ENCODE measurements at regions not wholly inside any gene's neighbourhood (a gene's known extent, or its start where the extent isn't known, plus 50 kb on each side); places are given as distances from the start of the nearest gene placed in this dataset.

DNA sequence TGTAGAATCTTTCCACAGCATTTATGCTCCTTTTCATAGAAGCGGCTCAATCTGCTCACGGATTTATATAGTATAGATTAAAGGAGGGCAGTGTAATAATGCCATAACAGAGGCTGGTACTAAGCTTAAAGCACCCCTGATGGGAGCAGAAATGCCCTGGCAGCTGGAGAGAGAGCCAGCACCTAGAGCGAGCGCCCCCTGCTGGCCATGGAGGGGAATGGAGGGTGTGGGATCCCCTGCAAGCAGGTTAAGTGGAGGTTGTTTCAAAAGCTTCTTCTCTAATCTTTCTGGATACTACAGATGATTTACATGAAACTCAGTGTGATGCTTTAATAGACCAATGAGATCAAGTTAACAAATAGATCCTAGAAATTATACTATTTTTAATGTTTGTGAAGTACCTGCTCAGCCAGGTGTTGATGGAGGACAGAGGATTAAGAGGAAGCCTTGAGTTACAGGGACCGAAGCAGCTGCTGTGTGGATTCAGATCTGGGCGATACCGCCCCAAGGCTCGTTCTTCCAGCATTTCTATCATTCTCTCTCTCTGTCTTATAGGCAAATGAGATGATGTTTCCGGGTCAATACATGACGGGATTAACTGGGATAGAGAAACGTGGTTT is 1519.3 kb upstream of the TMEM132C start:
- Histone ChIP-seq H3K36me3 (ENCODE audit: control insufficient read depth in 2 of 2, insufficient read depth in 2 of 2, low read length in 2 of 2) (no peaks in the 10 kb centered on the region), H3K9ac (ENCODE audit: low read depth in 1 of 2, low read length in 2 of 2) (no peak overlapping the region), H3K4me3 (ENCODE audit: low read length in 2 of 2) (no peak overlapping the region), H3K27me3 (ENCODE audit: control insufficient read depth in 2 of 2, insufficient read depth in 2 of 2, low read length in 2 of 2) (no peaks in the 10 kb centered on the region), H3K9me3 (ENCODE audit: control insufficient read depth in 2 of 2, low read length in 2 of 2) (no peaks in the 10 kb centered on the region), H3K27ac (ENCODE audit: low read depth in 2 of 2, low read length in 2 of 2) (no peak overlapping the region), H3K4me1 (ENCODE audit: control insufficient read depth in 2 of 2, insufficient read depth in 2 of 2, low read length in 2 of 2) (no peaks in the 10 kb centered on the region)

DNA sequence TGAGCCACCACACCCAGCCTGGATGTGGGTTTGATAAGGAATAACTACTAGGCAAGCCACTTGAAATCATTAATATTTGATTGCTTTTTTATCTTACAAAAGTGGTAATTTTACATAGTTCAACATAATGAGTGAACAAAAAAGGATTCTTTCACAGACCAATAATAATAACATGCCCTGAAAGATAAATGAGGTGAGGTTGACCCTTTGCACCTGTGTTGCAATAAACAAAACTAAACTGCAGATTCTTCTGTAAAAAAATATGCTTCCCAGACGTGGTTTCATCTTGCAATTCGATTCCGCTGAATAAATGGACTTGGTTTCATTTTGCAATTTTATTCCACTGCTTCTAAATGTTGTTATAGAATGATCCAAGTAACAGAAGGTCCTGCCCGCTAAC is 1514.9 kb upstream of the TMEM132C start:
- H3K27ac ChIP-seq (ENCODE audit: low read depth in 2 of 2, low read length in 2 of 2) = no peak overlapping the region
- H3K36me3 ChIP-seq (ENCODE audit: control insufficient read depth in 2 of 2, insufficient read depth in 2 of 2, low read length in 2 of 2) = no peaks in the 10 kb centered on the region
- no peaks in the 10 kb centered on the region for H3K9me3 ChIP-seq (ENCODE audit: control insufficient read depth in 2 of 2, low read length in 2 of 2)
- H3K27me3 ChIP-seq (ENCODE audit: control insufficient read depth in 2 of 2, insufficient read depth in 2 of 2, low read length in 2 of 2) = no peaks in the 10 kb centered on the region
- no peak overlapping the region for H3K4me3 ChIP-seq (ENCODE audit: low read length in 2 of 2)
- H3K9ac ChIP-seq (ENCODE audit: low read depth in 1 of 2, low read length in 2 of 2) = no peak overlapping the region
- H3K4me1 ChIP-seq (ENCODE audit: control insufficient read depth in 2 of 2, insufficient read depth in 2 of 2, low read length in 2 of 2) = no peaks in the 10 kb centered on the region

DNA sequence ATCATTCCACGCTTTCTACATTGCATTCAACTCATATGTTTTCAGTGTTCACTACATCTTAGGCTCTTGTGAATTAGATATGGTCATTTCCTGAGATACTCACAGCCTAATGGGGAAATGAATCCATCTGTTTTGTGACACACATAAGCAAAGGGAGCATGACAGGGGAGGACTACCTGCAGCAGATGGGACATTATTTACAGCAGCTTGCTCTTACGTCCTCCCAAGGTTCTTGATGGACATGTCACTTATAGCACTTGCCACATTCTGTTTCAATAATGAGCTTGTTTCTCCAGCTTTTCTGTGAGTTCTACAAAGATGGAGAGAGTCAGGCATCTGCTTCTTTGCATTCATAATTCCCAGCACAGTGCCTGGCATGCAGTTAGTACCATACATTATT is 1509.6 kb upstream of the TMEM132C start:
- H3K4me1 ChIP-seq (ENCODE audit: control insufficient read depth in 2 of 2, insufficient read depth in 2 of 2, low read length in 2 of 2) = no peaks in the 10 kb centered on the region

DNA sequence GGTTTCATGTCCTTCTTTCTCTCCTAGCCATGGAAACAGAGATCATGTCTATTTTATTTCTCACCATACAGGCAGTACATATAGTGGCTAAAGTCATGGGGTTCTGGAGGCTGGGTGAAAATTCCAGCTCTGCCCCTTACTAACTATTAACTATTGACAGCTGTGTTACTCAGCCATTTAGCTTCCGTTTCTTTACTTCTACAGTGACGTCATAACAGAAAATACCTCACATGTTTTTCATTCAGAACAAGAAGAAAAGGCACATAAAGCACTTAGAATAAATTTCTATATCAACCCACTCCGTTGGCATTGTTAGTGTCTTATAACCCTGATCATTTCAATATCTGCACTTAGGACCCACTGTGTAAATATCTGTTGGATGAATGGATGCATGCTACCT is 1506.9 kb upstream of the TMEM132C start:
- peaks cover 3 to 10% of the 10 kb centered on the region in 2 donors for H3K9me3 ChIP-seq (ENCODE audit: control insufficient read depth in 2 of 2, low read length in 2 of 2)
- no peak overlapping the region for H3K9ac ChIP-seq (ENCODE audit: low read depth in 1 of 2, low read length in 2 of 2)
- no peak overlapping the region for H3K27ac ChIP-seq (ENCODE audit: low read depth in 2 of 2, low read length in 2 of 2)
- H3K27me3 ChIP-seq (ENCODE audit: control insufficient read depth in 2 of 2, insufficient read depth in 2 of 2, low read length in 2 of 2) = no peaks in the 10 kb centered on the region
- no peaks in the 10 kb centered on the region for H3K4me1 ChIP-seq (ENCODE audit: control insufficient read depth in 2 of 2, insufficient read depth in 2 of 2, low read length in 2 of 2)
- H3K36me3 ChIP-seq (ENCODE audit: control insufficient read depth in 2 of 2, insufficient read depth in 2 of 2, low read length in 2 of 2) = no peaks in the 10 kb centered on the region
- no peak overlapping the region for H3K4me3 ChIP-seq (ENCODE audit: low read length in 2 of 2)

More for the DNA sequence above, 1509.6 kb upstream of the TMEM132C start:
- no peaks in the 10 kb centered on the region for H3K36me3 ChIP-seq (ENCODE audit: control insufficient read depth in 2 of 2, insufficient read depth in 2 of 2, low read length in 2 of 2)
- no peaks in the 10 kb centered on the region for H3K9me3 ChIP-seq (ENCODE audit: control insufficient read depth in 2 of 2, low read length in 2 of 2)
- no peak overlapping the region for H3K4me3 ChIP-seq (ENCODE audit: low read length in 2 of 2)
- H3K9ac ChIP-seq (ENCODE audit: low read depth in 1 of 2, low read length in 2 of 2) = no peak overlapping the region
- no peaks in the 10 kb centered on the region for H3K27me3 ChIP-seq (ENCODE audit: control insufficient read depth in 2 of 2, insufficient read depth in 2 of 2, low read length in 2 of 2)
- H3K27ac ChIP-seq (ENCODE audit: low read depth in 2 of 2, low read length in 2 of 2) = no peak overlapping the region

DNA sequence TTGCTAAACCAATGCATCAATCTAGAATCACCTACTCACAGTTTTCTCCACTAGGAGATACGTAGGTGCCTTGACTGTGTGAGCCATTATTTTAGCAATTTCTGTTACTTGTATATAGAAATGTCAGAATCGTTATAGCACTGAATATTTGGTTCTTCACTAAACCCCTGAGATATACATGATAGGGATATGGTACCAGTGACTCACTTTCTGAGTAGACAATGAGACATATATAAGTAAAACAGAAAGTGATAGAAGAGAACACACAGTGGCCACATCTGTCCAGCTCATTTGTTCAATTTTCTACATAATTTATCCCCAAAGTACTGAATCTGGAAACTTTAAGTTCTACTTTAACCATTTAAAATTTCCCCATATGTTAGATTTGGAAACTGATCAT is 1505.5 kb upstream of the TMEM132C start:
- no peaks in the 10 kb centered on the region for H3K4me1 ChIP-seq (ENCODE audit: control insufficient read depth in 2 of 2, insufficient read depth in 2 of 2, low read length in 2 of 2)
- H3K36me3 ChIP-seq (ENCODE audit: control insufficient read depth in 2 of 2, insufficient read depth in 2 of 2, low read length in 2 of 2) = no peaks in the 10 kb centered on the region
- H3K27ac ChIP-seq (ENCODE audit: low read depth in 2 of 2, low read length in 2 of 2) = no peak overlapping the region
- peaks cover 3 to 10% of the 10 kb centered on the region in 2 donors for H3K9me3 ChIP-seq (ENCODE audit: control insufficient read depth in 2 of 2, low read length in 2 of 2)
- no peaks in the 10 kb centered on the region for H3K27me3 ChIP-seq (ENCODE audit: control insufficient read depth in 2 of 2, insufficient read depth in 2 of 2, low read length in 2 of 2)
- no peak overlapping the region for H3K9ac ChIP-seq (ENCODE audit: low read depth in 1 of 2, low read length in 2 of 2)
- no peak overlapping the region for H3K4me3 ChIP-seq (ENCODE audit: low read length in 2 of 2)

DNA sequence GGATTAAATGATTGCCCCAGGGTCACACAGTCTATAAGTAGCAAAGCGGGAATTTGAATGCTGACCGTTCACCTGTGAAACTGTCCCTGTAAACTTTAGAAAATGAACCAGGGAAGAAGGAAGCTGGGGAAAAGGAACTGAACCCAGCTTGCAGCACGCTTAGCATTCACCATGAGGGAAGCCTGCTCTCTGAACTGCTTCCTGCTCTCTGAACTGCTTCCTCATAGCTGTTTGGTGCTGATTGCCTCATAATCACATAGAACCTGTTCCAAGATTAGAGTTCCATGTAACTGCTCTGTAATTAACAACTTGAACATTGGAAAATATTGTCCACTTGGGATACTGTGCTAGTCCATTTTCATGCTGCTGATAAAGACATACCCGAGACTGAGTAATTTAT is 1504.8 kb upstream of the TMEM132C start:
- Histone ChIP-seq H3K4me1 (ENCODE audit: control insufficient read depth in 2 of 2, insufficient read depth in 2 of 2, low read length in 2 of 2) (no peaks in the 10 kb centered on the region), H3K27ac (ENCODE audit: low read depth in 2 of 2, low read length in 2 of 2) (no peak overlapping the region), H3K27me3 (ENCODE audit: control insufficient read depth in 2 of 2, insufficient read depth in 2 of 2, low read length in 2 of 2) (no peaks in the 10 kb centered on the region), H3K36me3 (ENCODE audit: control insufficient read depth in 2 of 2, insufficient read depth in 2 of 2, low read length in 2 of 2) (no peaks in the 10 kb centered on the region), H3K4me3 (ENCODE audit: low read length in 2 of 2) (no peak overlapping the region), H3K9me3 (ENCODE audit: control insufficient read depth in 2 of 2, low read length in 2 of 2) (peaks cover 6 to 10% of the 10 kb centered on the region in 2 donors), H3K9ac (ENCODE audit: low read depth in 1 of 2, low read length in 2 of 2) (no peak overlapping the region)

DNA sequence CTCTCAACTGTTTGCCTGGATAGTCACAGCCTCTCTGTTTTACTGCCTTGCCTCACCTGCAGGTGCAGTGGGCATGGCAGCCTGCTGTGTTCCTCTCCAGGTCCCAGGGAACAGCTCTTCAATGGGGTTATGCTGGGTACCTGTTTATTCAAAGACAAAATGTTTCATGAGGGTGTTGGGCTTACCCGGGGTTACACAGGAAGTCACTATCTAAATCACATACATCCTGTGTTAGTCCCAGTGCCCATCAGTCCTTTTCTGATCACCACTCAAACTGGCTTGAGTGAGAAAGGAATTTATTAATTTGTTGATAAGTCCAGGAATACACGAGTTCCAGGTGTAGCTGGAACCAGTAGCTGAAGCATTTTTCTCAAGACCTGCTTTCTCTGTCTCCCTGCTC is 1503.6 kb upstream of the TMEM132C start:
- Histone ChIP-seq H3K9ac (ENCODE audit: low read depth in 1 of 2, low read length in 2 of 2) (no peak overlapping the region), H3K9me3 (ENCODE audit: control insufficient read depth in 2 of 2, low read length in 2 of 2) (peaks cover 6 to 10% of the 10 kb centered on the region in 2 donors), H3K4me1 (ENCODE audit: control insufficient read depth in 2 of 2, insufficient read depth in 2 of 2, low read length in 2 of 2) (no peaks in the 10 kb centered on the region), H3K27ac (ENCODE audit: low read depth in 2 of 2, low read length in 2 of 2) (no peak overlapping the region), H3K4me3 (ENCODE audit: low read length in 2 of 2) (no peak overlapping the region), H3K27me3 (ENCODE audit: control insufficient read depth in 2 of 2, insufficient read depth in 2 of 2, low read length in 2 of 2) (no peaks in the 10 kb centered on the region), H3K36me3 (ENCODE audit: control insufficient read depth in 2 of 2, insufficient read depth in 2 of 2, low read length in 2 of 2) (no peaks in the 10 kb centered on the region)

DNA sequence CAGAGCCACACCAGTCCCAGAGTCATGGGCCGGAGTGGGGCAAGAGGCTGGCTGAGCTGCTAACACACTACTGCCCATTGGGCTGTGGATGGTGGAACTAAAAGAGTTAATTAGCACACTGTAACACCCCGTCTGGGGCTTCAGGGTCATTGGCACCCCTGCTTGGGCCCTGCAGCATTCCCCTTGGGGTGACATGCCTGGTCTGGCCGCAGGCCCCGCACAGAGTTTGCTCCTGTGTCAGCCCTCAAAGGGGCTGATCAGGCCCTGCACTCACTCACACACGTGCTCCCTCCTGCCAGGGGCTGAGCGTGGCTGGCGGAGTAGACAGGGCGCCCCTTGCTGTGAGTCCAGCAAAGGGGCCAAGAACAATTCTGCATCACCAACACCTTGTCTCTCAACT is 1499.6 kb upstream of the TMEM132C start:
- Histone ChIP-seq H3K4me3 (ENCODE audit: low read length in 2 of 2) (no peak overlapping the region), H3K27me3 (ENCODE audit: control insufficient read depth in 2 of 2, insufficient read depth in 2 of 2, low read length in 2 of 2) (no peaks in the 10 kb centered on the region), H3K36me3 (ENCODE audit: control insufficient read depth in 2 of 2, insufficient read depth in 2 of 2, low read length in 2 of 2) (no peaks in the 10 kb centered on the region), H3K27ac (ENCODE audit: low read depth in 2 of 2, low read length in 2 of 2) (no peak overlapping the region), H3K9me3 (ENCODE audit: control insufficient read depth in 2 of 2, low read length in 2 of 2) (peaks cover 6 to 10% of the 10 kb centered on the region in 2 donors), H3K4me1 (ENCODE audit: control insufficient read depth in 2 of 2, insufficient read depth in 2 of 2, low read length in 2 of 2) (no peaks in the 10 kb centered on the region), H3K9ac (ENCODE audit: low read depth in 1 of 2, low read length in 2 of 2) (no peak overlapping the region)

DNA sequence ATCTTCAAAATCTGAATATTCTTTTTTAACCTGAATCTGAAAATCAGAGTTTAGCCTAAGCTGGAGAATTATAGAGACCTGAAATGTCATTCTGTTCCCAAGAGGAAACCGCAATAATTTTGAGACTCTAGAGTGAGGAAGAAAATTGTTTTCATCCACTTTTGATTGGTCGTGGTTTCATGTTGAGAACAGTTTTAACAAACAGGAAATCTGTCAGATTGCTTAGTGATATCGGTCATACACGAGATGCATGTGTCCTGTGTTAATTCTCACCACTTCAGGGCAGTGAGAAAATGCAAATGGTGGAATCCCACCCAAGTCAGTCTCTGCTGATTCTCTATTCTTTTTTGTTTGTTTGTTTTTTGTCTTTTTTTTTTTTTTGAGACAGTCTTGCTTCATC is 1498.5 kb upstream of the TMEM132C start:
- no peaks in the 10 kb centered on the region for H3K27me3 ChIP-seq (ENCODE audit: control insufficient read depth in 2 of 2, insufficient read depth in 2 of 2, low read length in 2 of 2)
- H3K4me1 ChIP-seq (ENCODE audit: control insufficient read depth in 2 of 2, insufficient read depth in 2 of 2, low read length in 2 of 2) = no peaks in the 10 kb centered on the region
- no peak overlapping the region for H3K4me3 ChIP-seq (ENCODE audit: low read length in 2 of 2)
- no peak overlapping the region for H3K27ac ChIP-seq (ENCODE audit: low read depth in 2 of 2, low read length in 2 of 2)
- H3K36me3 ChIP-seq (ENCODE audit: control insufficient read depth in 2 of 2, insufficient read depth in 2 of 2, low read length in 2 of 2) = no peaks in the 10 kb centered on the region
- no peak overlapping the region for H3K9ac ChIP-seq (ENCODE audit: low read depth in 1 of 2, low read length in 2 of 2)
- peaks cover 2 to 3% of the 10 kb centered on the region in 2 donors for H3K9me3 ChIP-seq (ENCODE audit: control insufficient read depth in 2 of 2, low read length in 2 of 2)

DNA sequence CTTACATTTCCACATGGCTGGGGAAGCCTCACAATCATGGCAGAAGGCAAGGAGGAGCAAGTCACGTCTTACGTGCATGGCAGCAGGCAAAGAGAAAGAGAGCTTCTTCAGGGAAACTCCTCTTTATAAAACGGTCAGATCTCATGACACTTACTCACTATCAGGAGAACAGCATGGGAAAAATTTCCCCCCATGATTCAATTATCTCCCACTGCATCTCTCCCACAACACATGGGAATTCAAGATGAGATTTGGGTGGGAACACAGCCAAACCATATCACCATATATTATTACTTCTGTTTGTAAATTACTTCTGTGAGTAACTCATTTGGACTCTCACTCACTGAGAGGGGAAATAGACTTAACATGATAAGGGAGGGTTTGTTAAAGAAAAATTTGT is 1496.8 kb upstream of the TMEM132C start:
- Histone ChIP-seq H3K36me3 (ENCODE audit: control insufficient read depth in 2 of 2, insufficient read depth in 2 of 2, low read length in 2 of 2) (no peaks in the 10 kb centered on the region), H3K27me3 (ENCODE audit: control insufficient read depth in 2 of 2, insufficient read depth in 2 of 2, low read length in 2 of 2) (no peaks in the 10 kb centered on the region), H3K27ac (ENCODE audit: low read depth in 2 of 2, low read length in 2 of 2) (no peak overlapping the region), H3K4me3 (ENCODE audit: low read length in 2 of 2) (no peak overlapping the region), H3K9me3 (ENCODE audit: control insufficient read depth in 2 of 2, low read length in 2 of 2) (peaks cover 0 to 3% of the 10 kb centered on the region in 2 donors), H3K4me1 (ENCODE audit: control insufficient read depth in 2 of 2, insufficient read depth in 2 of 2, low read length in 2 of 2) (no peaks in the 10 kb centered on the region), H3K9ac (ENCODE audit: low read depth in 1 of 2, low read length in 2 of 2) (no peak overlapping the region)
